SU-DHL-6 (cell line): ENCODE measurements at regions not wholly inside any gene's neighbourhood (a gene's known extent, or its start where the extent isn't known, plus 50 kb on each side); places are given as distances from the start of the nearest gene placed in this dataset.

Experiments
- EZH2phosphoT487 ChIP-seq: fragments of 200-600 bp; sonication (generic), shearing (Covaris generic); conservative IDR thresholded peaks from 2 replicates; pipeline ENCODE4 v1.6.1; 2018; ENCODE audit warnings: mild to moderate bottlenecking, antibody characterized with exemption, low read length, moderate library complexity, mixed read lengths
- TF ChIP-seq, protein P1 (sequence below): fragments of 200-600 bp; sonication (generic); IDR thresholded peaks from one replicate; pipeline ENCODE4 v1.5.1; 2017; ENCODE audit warnings: antibody characterized with exemption, mild to moderate bottlenecking, low read length, moderate library complexity; ENCODE audit not compliant: insufficient read depth, poor library complexity, severe bottlenecking

DNA sequence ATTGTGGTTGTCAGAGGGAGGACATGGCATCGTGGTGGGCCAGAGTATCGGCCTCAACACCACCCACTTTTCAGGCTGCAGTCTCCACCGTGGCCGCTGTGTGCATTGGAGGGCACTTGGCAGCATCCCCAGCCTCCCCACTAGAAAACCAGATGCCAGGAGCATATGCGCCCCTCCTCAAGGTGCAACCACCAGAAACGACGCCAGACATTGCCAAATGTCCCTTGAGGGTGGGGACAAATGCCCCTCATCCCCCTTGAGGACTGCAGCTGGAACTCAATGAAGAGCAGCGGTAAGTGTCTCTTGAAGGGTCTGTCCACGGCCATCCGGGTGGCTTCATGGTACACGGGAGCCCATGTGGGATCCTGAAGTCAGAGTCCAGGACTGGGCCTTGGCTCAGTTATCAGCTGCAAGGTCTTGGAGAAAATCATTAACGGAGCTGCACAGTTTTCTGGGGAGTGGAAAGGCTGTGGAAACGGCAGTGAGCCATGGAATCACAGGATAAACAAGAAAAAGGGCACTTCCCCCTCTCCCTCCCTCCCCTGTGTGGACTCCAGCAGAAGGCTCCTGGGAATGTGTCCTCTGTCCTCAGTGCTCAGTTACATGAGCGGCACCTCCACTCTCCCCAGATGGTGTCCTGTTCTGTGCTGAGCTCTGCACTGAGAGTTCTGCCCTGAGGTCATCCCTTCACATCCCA is 324.4 kb upstream of the B3GAT1 start:
- TF ChIP-seq, protein P1, sequence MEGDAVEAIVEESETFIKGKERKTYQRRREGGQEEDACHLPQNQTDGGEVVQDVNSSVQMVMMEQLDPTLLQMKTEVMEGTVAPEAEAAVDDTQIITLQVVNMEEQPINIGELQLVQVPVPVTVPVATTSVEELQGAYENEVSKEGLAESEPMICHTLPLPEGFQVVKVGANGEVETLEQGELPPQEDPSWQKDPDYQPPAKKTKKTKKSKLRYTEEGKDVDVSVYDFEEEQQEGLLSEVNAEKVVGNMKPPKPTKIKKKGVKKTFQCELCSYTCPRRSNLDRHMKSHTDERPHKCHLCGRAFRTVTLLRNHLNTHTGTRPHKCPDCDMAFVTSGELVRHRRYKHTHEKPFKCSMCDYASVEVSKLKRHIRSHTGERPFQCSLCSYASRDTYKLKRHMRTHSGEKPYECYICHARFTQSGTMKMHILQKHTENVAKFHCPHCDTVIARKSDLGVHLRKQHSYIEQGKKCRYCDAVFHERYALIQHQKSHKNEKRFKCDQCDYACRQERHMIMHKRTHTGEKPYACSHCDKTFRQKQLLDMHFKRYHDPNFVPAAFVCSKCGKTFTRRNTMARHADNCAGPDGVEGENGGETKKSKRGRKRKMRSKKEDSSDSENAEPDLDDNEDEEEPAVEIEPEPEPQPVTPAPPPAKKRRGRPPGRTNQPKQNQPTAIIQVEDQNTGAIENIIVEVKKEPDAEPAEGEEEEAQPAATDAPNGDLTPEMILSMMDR = no peak
- TF ChIP-seq EZH2phosphoT487 = no peak
